H9 (cell line): ENCODE measurements at regions not wholly inside any gene's neighbourhood (a gene's known extent, or its start where the extent isn't known, plus 50 kb on each side); places are given as distances from the start of the nearest gene placed in this dataset.

Experiments used
- DNase-seq: peaks from one replicate; pipeline ENCODE4 v3.0.0-alpha.2; 2017
- H2AFZ ChIP-seq: one replicate; pipeline ENCODE4 v1.6.1; 2013; ENCODE audit warnings: mild to moderate bottlenecking, low read length, control low read depth, moderate library complexity
- H2AK5ac ChIP-seq: 2 replicates; pipeline ENCODE4 v1.6.1; 2013; ENCODE audit warnings: low read length, control low read depth, mixed read lengths; ENCODE audit not compliant: insufficient read length
- H2BK120ac ChIP-seq: one replicate; pipeline ENCODE4 v1.6.1; 2013; ENCODE audit warnings: low read depth, mild to moderate bottlenecking, low read length, control low read depth, inconsistent platforms; ENCODE audit not compliant: poor library complexity, severe bottlenecking
- H2BK12ac ChIP-seq: 2 replicates; pipeline ENCODE4 v1.6.1; 2013; ENCODE audit warnings: low read length, control low read depth, mixed read lengths, low read depth; ENCODE audit not compliant: insufficient read length
- H2BK15ac ChIP-seq: 2 replicates; pipeline ENCODE4 v1.6.1; 2013; ENCODE audit warnings: low read depth, low read length, control low read depth
- H2BK20ac ChIP-seq: one replicate; pipeline ENCODE4 v1.6.1; 2013; ENCODE audit warnings: low read depth, mild to moderate bottlenecking, low read length, control low read depth, inconsistent platforms; ENCODE audit not compliant: poor library complexity, severe bottlenecking
- H2BK5ac ChIP-seq: 2 replicates; pipeline ENCODE4 v1.6.1; 2013; ENCODE audit warnings: low read length, control low read depth, mixed read lengths; ENCODE audit not compliant: insufficient read length
- H3K14ac ChIP-seq: 2 replicates; pipeline ENCODE4 v1.6.1; 2013; ENCODE audit warnings: low read length, control low read depth; ENCODE audit not compliant: insufficient read depth
- H3K18ac ChIP-seq: 2 replicates; pipeline ENCODE4 v1.6.1; 2013; ENCODE audit warnings: low read depth, mild to moderate bottlenecking, mixed read lengths, low read length, control low read depth; ENCODE audit not compliant: insufficient read length
- H3K23ac ChIP-seq: 2 replicates; pipeline ENCODE4 v1.6.1; 2013; ENCODE audit warnings: low read length, control low read depth, mixed read lengths, low read depth; ENCODE audit not compliant: insufficient read length
- H3K23me2 ChIP-seq: 2 replicates; pipeline ENCODE4 v1.6.1; 2013; ENCODE audit warnings: low read depth, mild to moderate bottlenecking, mixed read lengths, low read length, control low read depth; ENCODE audit not compliant: insufficient read length, poor library complexity, severe bottlenecking
- H3K27ac ChIP-seq: 2 replicates; pipeline ENCODE4 v1.5.1; 2013; ENCODE audit warnings: low read length, control low read depth, mixed read lengths, low read depth; ENCODE audit not compliant: insufficient read length
- H3K27me3 ChIP-seq: 2 replicates; pipeline ENCODE4 v1.6.1; 2013; ENCODE audit warnings: low read length, control low read depth, inconsistent platforms; ENCODE audit not compliant: insufficient read depth
- H3K4ac ChIP-seq: 2 replicates; pipeline ENCODE4 v1.6.1; 2013; ENCODE audit warnings: low read depth, mild to moderate bottlenecking, control low read depth, inconsistent platforms, low read length, moderate library complexity
- H3K4me1 ChIP-seq: 2 replicates; pipeline ENCODE4 v1.6.1; 2013; ENCODE audit warnings: low read length, control low read depth, inconsistent platforms; ENCODE audit not compliant: insufficient read depth
- H3K4me2 ChIP-seq: 2 replicates; pipeline ENCODE4 v1.6.1; 2013; ENCODE audit warnings: low read length, control low read depth, mixed read lengths; ENCODE audit not compliant: insufficient read length, insufficient read depth
- H3K56ac ChIP-seq: 2 replicates; pipeline ENCODE4 v1.6.1; 2013; ENCODE audit warnings: low read depth, mild to moderate bottlenecking, mixed read lengths, low read length, control low read depth; ENCODE audit not compliant: insufficient read length
- H3K79me1 ChIP-seq: 2 replicates; pipeline ENCODE4 v1.6.1; 2013; ENCODE audit warnings: low read depth, mild to moderate bottlenecking, moderate library complexity, low read length, control low read depth, inconsistent platforms; ENCODE audit not compliant: insufficient read depth, poor library complexity, severe bottlenecking
- H3K79me2 ChIP-seq: 2 replicates; pipeline ENCODE4 v1.6.1; 2013; ENCODE audit warnings: low read length, control low read depth, inconsistent platforms; ENCODE audit not compliant: insufficient read depth
- H3K9ac ChIP-seq: 2 replicates; pipeline ENCODE4 v1.6.1; 2013; ENCODE audit warnings: low read length, control low read depth, mixed read lengths; ENCODE audit not compliant: insufficient read length; ENCODE audit errors: extremely low read depth
- H3K9me3 ChIP-seq: one replicate; pipeline ENCODE4 v1.6.1; 2013; ENCODE audit warnings: low read depth, low read length, inconsistent platforms; ENCODE audit not compliant: control insufficient read depth
- H3T11ph ChIP-seq: one replicate; pipeline ENCODE4 v1.6.1; 2013; ENCODE audit warnings: mild to moderate bottlenecking, low read length, control low read depth, inconsistent platforms
- H4K20me1 ChIP-seq: one replicate; pipeline ENCODE4 v1.6.1; 2013; ENCODE audit not compliant: control insufficient read depth, insufficient read length, insufficient read depth
- H4K5ac ChIP-seq: 2 replicates; pipeline ENCODE4 v1.6.1; 2013; ENCODE audit warnings: low read depth, mild to moderate bottlenecking, mixed read lengths, low read length, control low read depth; ENCODE audit not compliant: insufficient read length
- H4K8ac ChIP-seq: replicated peaks from 2 replicates; pipeline ENCODE4 v1.6.1; 2013; ENCODE audit warnings: low read length, control low read depth, mixed read lengths, low read depth; ENCODE audit not compliant: insufficient read length
- H4K91ac ChIP-seq: 2 replicates; pipeline ENCODE4 v1.6.1; 2013; ENCODE audit warnings: low read depth, mild to moderate bottlenecking, moderate library complexity, mixed read lengths, low read length, control low read depth; ENCODE audit not compliant: insufficient read length
- H3K27ac Mint-ChIP-seq, 3 experiments: 2 replicates in 2 of 3; 3 replicates in 1 of 3; pipeline ENCODE4 v1.8.0; 2020 to 2021; ENCODE audit warnings: mixed read lengths in 3 of 3, mild to moderate bottlenecking in 1 of 3, moderate library complexity in 1 of 3
- H3K27me3 Mint-ChIP-seq: 2 replicates; pipeline ENCODE4 v1.8.0; 2021; ENCODE audit warnings: low read depth, mild to moderate bottlenecking, moderate library complexity, mixed read lengths
- H3K36me3 Mint-ChIP-seq, 3 experiments: 2 replicates in 2 of 3; 3 replicates in 1 of 3; pipeline ENCODE4 v1.8.0; 2020 to 2021; ENCODE audit warnings: low read depth in 3 of 3, mixed read lengths in 3 of 3; ENCODE audit not compliant: insufficient read depth in 1 of 3
- H3K4me1 Mint-ChIP-seq, 2 experiments: 2 replicates each; pipeline ENCODE4 v1.8.0; 2020; ENCODE audit warnings: mixed read lengths in 2 of 2
- H3K4me3 Mint-ChIP-seq, 2 experiments: 2 replicates in 1 of 2; 3 replicates in 1 of 2; pipeline ENCODE4 v1.8.0; 2020 to 2021; ENCODE audit warnings: mild to moderate bottlenecking in 2 of 2, mixed read lengths in 2 of 2, moderate library complexity in 1 of 2
- H3K9me3 Mint-ChIP-seq, 2 experiments: 2 replicates in 1 of 2; 3 replicates in 1 of 2; pipeline ENCODE4 v1.8.0; 2020; ENCODE audit warnings: mild to moderate bottlenecking in 2 of 2, mixed read lengths in 2 of 2, moderate library complexity in 1 of 2
- CTCF ChIP-seq: fragments of 200-600 bp; sonication (generic); conservative IDR thresholded peaks from 3 replicates; pipeline ENCODE4 v1.8.0; 2021; ENCODE audit warnings: antibody characterized with exemption, mild to moderate bottlenecking
- WGBS: extraction: QIAGEN DNeasy Blood & Tissue Kit; methylation state at CpG from one replicate; pipeline ENCODE4 v1.1.7; 2013; ENCODE audit warnings: missing lambda C conversion rate, low lambda C conversion rate, mixed read lengths; ENCODE audit not compliant: insufficient read length; ENCODE audit errors: extremely low coverage; 5-methylcytosine and 5-hydroxymethylcytosine counted together

DNA sequence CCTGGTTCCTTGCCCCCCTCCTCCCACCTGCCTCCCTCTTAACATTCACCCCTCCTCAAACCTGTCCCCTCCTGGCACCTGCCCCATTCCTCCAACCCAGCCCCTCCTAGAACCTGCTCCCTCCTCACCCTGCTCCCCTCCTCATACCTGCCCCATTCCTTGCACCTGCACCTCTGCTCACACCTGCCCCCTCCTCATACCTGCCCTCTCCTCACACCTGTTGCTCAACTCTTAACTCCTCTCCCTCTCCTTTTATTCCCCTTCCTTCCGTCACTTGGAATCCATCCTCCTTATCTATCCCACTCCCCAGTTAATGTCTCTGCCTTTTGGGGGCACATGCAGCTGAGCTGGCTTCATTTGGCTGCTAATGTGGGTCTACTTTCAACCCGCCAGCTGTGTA, 712.1 kb downstream of the MTRR start:
- no peaks in the 10 kb centered on the region; a peak in 1 of 7 replicates for H3K36me3 Mint-ChIP-seq
- Histone ChIP-seq H2BK12ac (no peak overlapping the region), H3K27me3 (no peaks in the 10 kb centered on the region), H4K5ac (no peak overlapping the region), H3K56ac (no peak overlapping the region), H3K27ac (no peak overlapping the region), H2BK5ac (no peak overlapping the region), H3K23ac (no peak overlapping the region), H3K14ac (no peak overlapping the region), H3K9me3 (no peaks in the 10 kb centered on the region), H3K79me2 (no peaks in the 10 kb centered on the region), H4K20me1 (no peaks in the 10 kb centered on the region), H4K8ac (no peak overlapping the region), H3K18ac (no peak overlapping the region), H3K23me2 (no peaks in the 10 kb centered on the region), H3K4me2 (no peak overlapping the region), H3T11ph (no peak overlapping the region), H4K91ac (no peak overlapping the region), H2AK5ac (no peak overlapping the region), H2BK20ac (no peak overlapping the region), H3K4me1 (no peaks in the 10 kb centered on the region), H2AFZ (no peak overlapping the region), H3K4ac (no peak overlapping the region), H3K79me1 (no peaks in the 10 kb centered on the region), H2BK15ac (no peak overlapping the region), H3K9ac (no peak overlapping the region), H2BK120ac (no peak overlapping the region)
- H3K9me3 Mint-ChIP-seq, result no peaks in the 10 kb centered on the region; a peak in 2 of 5 replicates
- TF ChIP-seq CTCF, result no peak
- no peak for DNase-seq
- no peak overlapping the region; a peak in 1 of 7 replicates for H3K27ac Mint-ChIP-seq
- H3K4me3 Mint-ChIP-seq, result no peak overlapping the region
- no CpG with 5 or more reads among the region's 2 CpGs for WGBS
- H3K27me3 Mint-ChIP-seq, result peaks cover 5% of the 10 kb centered on the region
- H3K4me1 Mint-ChIP-seq, result no peaks in the 10 kb centered on the region
